ENCODE measurements at regions not wholly inside any gene's neighbourhood (a gene's known extent, or its start where the extent isn't known, plus 50 kb on each side); places are given as distances from the start of the nearest gene placed in this dataset.

- H3K4me1 ChIP-seq = no peaks in the 10 kb centered on the region
- 49 to 57% methylated on average over 3 of the region's 3 CpGs for WGBS, 2 donors
- H3K36me3 ChIP-seq = no peaks in the 10 kb centered on the region
- no peak for DNase-seq
- TF ChIP-seq POLR2A (IDR thresholded peaks at IDR 0.05) (no peak), CTCF (IDR thresholded peaks at IDR 0.05) (no peak), POLR2AphosphoS5 (IDR thresholded peaks at IDR 0.05) (no peak), EP300 (IDR thresholded peaks at IDR 0.05) (no peak)
- no peaks in the 10 kb centered on the region for H3K27me3 ChIP-seq
- H3K9me3 ChIP-seq = no peaks in the 10 kb centered on the region
- no peak for ATAC-seq (ENCODE audit: low FRiP score in 2 of 2)
- H3K27ac ChIP-seq = no peak overlapping the region
- no peak overlapping the region for H3K4me3 ChIP-seq
These were observed 443.7 kb upstream of the PRR20A start for GRCh38 chr13:56697011-56697410.

- Histone ChIP-seq H3K27ac (no peak overlapping the region), H3K27me3 (no peaks in the 10 kb centered on the region), H3K36me3 (no peaks in the 10 kb centered on the region), H3K9me3 (no peaks in the 10 kb centered on the region), H3K4me3 (no peak overlapping the region), H3K4me1 (no peaks in the 10 kb centered on the region)
- 86% methylated on average over 4 of the region's 4 CpGs for WGBS, 2 donors
- no peak for TF ChIP-seq EP300 (IDR thresholded peaks at IDR 0.05)
- no peak for TF ChIP-seq POLR2A (IDR thresholded peaks at IDR 0.05)
- TF ChIP-seq CTCF (IDR thresholded peaks at IDR 0.05) = no peak
- no peak for TF ChIP-seq POLR2AphosphoS5 (IDR thresholded peaks at IDR 0.05)
- ATAC-seq (ENCODE audit: low FRiP score in 2 of 2) = no peak
- no peak for DNase-seq
These were observed 440.4 kb upstream of the PRR20A start for GRCh38 chr13:56700324-56700723.

- WGBS, 2 donors = 46 to 50% methylated on average over 2 of the region's 2 CpGs
- Histone ChIP-seq H3K27ac (no peak overlapping the region), H3K36me3 (no peaks in the 10 kb centered on the region), H3K4me3 (no peak overlapping the region), H3K27me3 (no peaks in the 10 kb centered on the region), H3K9me3 (no peaks in the 10 kb centered on the region), H3K4me1 (no peaks in the 10 kb centered on the region)
- TF ChIP-seq EP300 (IDR thresholded peaks at IDR 0.05) = no peak
- no peak for TF ChIP-seq POLR2A (IDR thresholded peaks at IDR 0.05)
- no peak for TF ChIP-seq POLR2AphosphoS5 (IDR thresholded peaks at IDR 0.05)
- TF ChIP-seq CTCF (IDR thresholded peaks at IDR 0.05) = no peak
- DNase-seq = no peak
- ATAC-seq (ENCODE audit: low FRiP score in 2 of 2) = no peak
These were observed 434.2 kb upstream of the PRR20A start for GRCh38 chr13:56706485-56706884.

- no peak for TF ChIP-seq POLR2A (IDR thresholded peaks at IDR 0.05)
- TF ChIP-seq CTCF (IDR thresholded peaks at IDR 0.05) = no peak
- no peak for TF ChIP-seq POLR2AphosphoS5 (IDR thresholded peaks at IDR 0.05)
- Histone ChIP-seq H3K36me3 (no peaks in the 10 kb centered on the region), H3K4me1 (no peaks in the 10 kb centered on the region), H3K27me3 (no peaks in the 10 kb centered on the region), H3K9me3 (no peaks in the 10 kb centered on the region), H3K4me3 (no peak overlapping the region), H3K27ac (no peak overlapping the region)
- ATAC-seq (ENCODE audit: low FRiP score in 2 of 2) (no peak), DNase-seq (no peak)
- WGBS, 2 donors = 80 to 90% methylated on average over 2 of the region's 2 CpGs
These were observed 427.1 kb upstream of the PRR20A start for GRCh38 chr13:56713656-56714055.

- no peak for ATAC-seq (ENCODE audit: low FRiP score in 2 of 2)
- no peak for DNase-seq
- Histone ChIP-seq H3K4me3 (no peak overlapping the region), H3K27me3 (no peaks in the 10 kb centered on the region), H3K4me1 (no peaks in the 10 kb centered on the region), H3K36me3 (no peaks in the 10 kb centered on the region), H3K9me3 (no peaks in the 10 kb centered on the region), H3K27ac (no peak overlapping the region)
- 42 to 59% methylated on average over 1 of the region's 1 CpG for WGBS, 2 donors
- TF ChIP-seq CTCF (IDR thresholded peaks at IDR 0.05) = no peak
- no peak for TF ChIP-seq EP300 (IDR thresholded peaks at IDR 0.05)
- TF ChIP-seq POLR2A (IDR thresholded peaks at IDR 0.05) = no peak
- TF ChIP-seq POLR2AphosphoS5 (IDR thresholded peaks at IDR 0.05) = no peak
These were observed 421.9 kb upstream of the PRR20A start for GRCh38 chr13:56718791-56719190.
